Lung (tissue), 11 donors: ENCODE measurements at regions not wholly inside any gene's neighbourhood (a gene's known extent, or its start where the extent isn't known, plus 50 kb on each side); places are given as distances from the start of the nearest gene placed in this dataset.

Experiments
- ATAC-seq: fragments of 200-7000 bp; cut with Tn5 transposase; one replicate; pipeline ENCODE4 v1.9.1; 2020; ENCODE audit warnings: moderate number of reproducible peaks; ENCODE audit not compliant: insufficient read depth, low FRiP score
- DNase-seq, 3 donors: peaks; one replicate each; pipeline ENCODE4 v3.0.0-alpha.2; 2013 to 2017
- H3K27ac ChIP-seq, 2 donors: one replicate each; pipeline ENCODE4 v1.5.1; 2013; ENCODE audit warnings: mild to moderate bottlenecking in 2 of 2, moderate library complexity in 2 of 2, control low read depth in 1 of 2, inconsistent platforms in 1 of 2, low read depth in 1 of 2, low read length in 1 of 2
- H3K27me3 ChIP-seq, 3 donors: one replicate each; pipeline ENCODE4 v1.5.1; 2013; ENCODE audit warnings: low read length in 2 of 3; ENCODE audit not compliant: control insufficient read depth in 3 of 3, insufficient read depth in 3 of 3
- H3K36me3 ChIP-seq, 4 donors: one replicate each; pipeline ENCODE4 v1.5.1; 2013; ENCODE audit warnings: low read length in 4 of 4, mild to moderate bottlenecking in 1 of 4, moderate library complexity in 1 of 4; ENCODE audit not compliant: control insufficient read depth in 4 of 4, insufficient read depth in 4 of 4
- H3K4me1 ChIP-seq, 5 donors: one replicate each; pipeline ENCODE4 v1.5.1; 2013; ENCODE audit warnings: low read length in 5 of 5, mild to moderate bottlenecking in 2 of 5, moderate library complexity in 1 of 5; ENCODE audit not compliant: control insufficient read depth in 5 of 5, insufficient read depth in 5 of 5
- H3K4me3 ChIP-seq: one replicate; pipeline ENCODE4 v1.5.1; 2013; ENCODE audit warnings: mild to moderate bottlenecking, control low read depth, moderate library complexity
- H3K9ac ChIP-seq, 2 donors: one replicate each; pipeline ENCODE4 v1.5.1; 2013; ENCODE audit warnings: low read length in 2 of 2, control low read depth in 1 of 2; ENCODE audit not compliant: insufficient read depth in 1 of 2
- H3K9me3 ChIP-seq, 4 donors: one replicate each; pipeline ENCODE4 v1.5.1; 2013; ENCODE audit warnings: low read length in 3 of 4, mild to moderate bottlenecking in 1 of 4, moderate library complexity in 1 of 4; ENCODE audit not compliant: control insufficient read depth in 4 of 4, insufficient read depth in 3 of 4
- CTCF ChIP-seq: IDR thresholded peaks from 2 replicates; pipeline ENCODE4 v1.5.1; 2012; ENCODE audit warnings: mild to moderate bottlenecking; ENCODE audit errors: control extremely low read depth, extremely low read depth
- WGBS, 2 donors: extraction: QIAGEN DNeasy Blood & Tissue Kit; methylation state at CpG; one replicate each; pipeline ENCODE4 v1.1.7; 2013; 5-methylcytosine and 5-hydroxymethylcytosine counted together
- donor health status: control.
- donor health status: control.
- donor health status: Bipolar disorder and iron deficiency.
- donor health status: healthy.
- donor health status: DM: yes; HTN: yes; CAD: no.

DNA sequence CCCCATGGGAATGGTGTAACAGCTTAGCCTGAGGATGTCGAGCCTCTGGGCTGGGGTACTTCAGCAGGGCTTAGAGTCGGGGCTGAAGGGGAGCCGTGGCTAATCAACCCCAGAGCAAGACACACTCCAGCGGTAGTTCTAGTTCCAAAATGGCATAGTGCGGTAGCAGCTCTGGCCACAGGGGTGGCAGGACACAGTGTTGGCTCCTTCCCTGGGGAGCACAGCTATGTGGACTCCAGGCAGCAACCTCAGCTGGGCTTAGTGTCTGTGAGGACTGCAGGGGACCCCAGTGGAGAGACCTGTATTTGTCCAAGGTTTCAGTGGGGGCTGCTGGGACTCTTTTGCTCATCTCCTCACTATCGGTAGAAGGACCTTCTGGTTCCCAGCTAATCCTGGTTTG lies 70.8 kb upstream of the PCDH20 start:
- no peak for TF ChIP-seq CTCF
- 89 to 90% methylated on average over 6 of the region's 6 CpGs for whole genome bisulfite sequencing, 2 donors
- no peak overlapping the region for H3K4me3 ChIP-seq
- no peaks in the 10 kb centered on the region for H3K36me3 ChIP-seq
- H3K27ac ChIP-seq, result no peak overlapping the region
- ATAC-seq (no peak), DNase-seq (no peak)
- peaks cover 0 to 2% (median 0%) of the 10 kb centered on the region in 4 donors for H3K9me3 ChIP-seq
- H3K27me3 ChIP-seq, result no peaks in the 10 kb centered on the region
- no peak overlapping the region for H3K9ac ChIP-seq
- H3K4me1 ChIP-seq, result no peaks in the 10 kb centered on the region

- Histone ChIP-seq H3K4me3 (no peak overlapping the region), H3K4me1 (no peaks in the 10 kb centered on the region), H3K27ac (no peak overlapping the region), H3K9ac (no peak overlapping the region), H3K36me3 (no peaks in the 10 kb centered on the region), H3K9me3 (peaks cover 0 to 2% (median 0%) of the 10 kb centered on the region in 4 donors), H3K27me3 (no peaks in the 10 kb centered on the region)
- 77 to 93% methylated on average over 2 of the region's 2 CpGs for WGBS, 2 donors
- no peak for ATAC-seq
- TF ChIP-seq CTCF, result no peak
- no peak for DNase-seq
These were observed 69.6 kb upstream of the PCDH20 start for GRCh38 chr13:61485128-61485765.

DNA sequence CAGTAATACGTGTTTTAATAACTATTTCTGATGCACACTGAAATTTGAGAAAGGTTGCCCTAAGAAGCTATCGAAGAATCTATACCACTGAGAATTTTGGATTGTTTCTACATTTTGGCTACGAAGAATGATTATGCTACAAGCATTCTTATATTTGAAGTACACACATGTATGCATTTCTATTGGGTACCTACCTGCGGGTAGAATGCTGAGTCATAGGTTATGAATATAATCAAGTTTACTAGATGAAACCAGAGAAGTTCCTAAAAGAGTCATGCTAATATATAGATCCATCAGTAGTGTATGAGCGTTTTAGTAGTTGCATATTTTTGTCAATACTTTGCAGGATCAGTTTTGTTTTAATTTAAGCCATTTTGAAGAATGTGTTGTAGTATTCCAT lies 62.0 kb upstream of the PCDH20 start:
- TF ChIP-seq CTCF, result no peak
- Histone ChIP-seq H3K4me3 (no peak overlapping the region), H3K27me3 (no peaks in the 10 kb centered on the region), H3K36me3 (no peaks in the 10 kb centered on the region), H3K9ac (no peak overlapping the region), H3K4me1 (no peaks in the 10 kb centered on the region), H3K27ac (no peak overlapping the region), H3K9me3 (peaks cover 0 to 4% (median under 1%) of the 10 kb centered on the region in 4 donors)
- WGBS, 2 donors, result 88 to 94% methylated on average over 5 of the region's 5 CpGs
- DNase-seq (no peak), ATAC-seq (no peak)

- no peak for ATAC-seq
- 19 to 39% methylated on average over 2 of the region's 2 CpGs for WGBS, 2 donors
- no peak for TF ChIP-seq CTCF
These were observed 55.1 kb upstream of the PCDH20 start for GRCh38 chr13:61470786-61471185.

More at GRCh38 chr13:61470786-61471185, 55.1 kb upstream of the PCDH20 start:
- Histone ChIP-seq H3K9me3 (peaks cover 0 to 1% (median 0%) of the 10 kb centered on the region in 4 donors), H3K9ac (no peak overlapping the region), H3K4me1 (no peaks in the 10 kb centered on the region), H3K4me3 (no peak overlapping the region), H3K36me3 (no peaks in the 10 kb centered on the region), H3K27me3 (no peaks in the 10 kb centered on the region), H3K27ac (no peak overlapping the region)
- DNase-seq, result no peak
